SU-DHL-6 (cell line): ENCODE measurements at regions not wholly inside any gene's neighbourhood (a gene's known extent, or its start where the extent isn't known, plus 50 kb on each side); places are given as distances from the start of the nearest gene placed in this dataset.

Experiments used
- EZH2phosphoT487 ChIP-seq: fragments of 200-600 bp; sonication (generic), shearing (Covaris generic); conservative IDR thresholded peaks from 2 replicates; pipeline ENCODE4 v1.6.1; 2018; ENCODE audit warnings: mild to moderate bottlenecking, antibody characterized with exemption, low read length, moderate library complexity, mixed read lengths
- TF ChIP-seq, protein P1 (sequence below): fragments of 200-600 bp; sonication (generic); IDR thresholded peaks from one replicate; pipeline ENCODE4 v1.5.1; 2017; ENCODE audit warnings: antibody characterized with exemption, mild to moderate bottlenecking, low read length, moderate library complexity; ENCODE audit not compliant: insufficient read depth, poor library complexity, severe bottlenecking

DNA sequence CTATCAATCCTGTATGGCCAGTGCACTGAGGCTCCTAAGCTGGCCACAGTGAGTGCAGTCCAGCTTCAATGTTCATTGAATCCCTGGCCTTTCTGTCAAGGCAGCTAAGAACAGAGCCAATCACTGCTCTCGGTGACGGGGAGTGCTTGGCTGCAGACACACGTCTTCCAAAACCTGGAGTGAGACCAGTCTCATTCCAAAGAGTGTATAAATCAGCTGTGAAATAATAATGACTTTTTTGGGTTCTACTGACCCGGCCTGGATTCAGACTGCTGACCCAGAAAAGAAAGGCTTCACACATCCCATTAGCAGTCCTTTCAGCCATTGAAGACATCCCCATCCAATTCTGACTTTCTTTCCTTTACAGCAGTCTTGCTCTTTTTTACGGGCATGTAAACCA lies 665.5 kb downstream of the GBE1 start:
- TF ChIP-seq, protein P1, sequence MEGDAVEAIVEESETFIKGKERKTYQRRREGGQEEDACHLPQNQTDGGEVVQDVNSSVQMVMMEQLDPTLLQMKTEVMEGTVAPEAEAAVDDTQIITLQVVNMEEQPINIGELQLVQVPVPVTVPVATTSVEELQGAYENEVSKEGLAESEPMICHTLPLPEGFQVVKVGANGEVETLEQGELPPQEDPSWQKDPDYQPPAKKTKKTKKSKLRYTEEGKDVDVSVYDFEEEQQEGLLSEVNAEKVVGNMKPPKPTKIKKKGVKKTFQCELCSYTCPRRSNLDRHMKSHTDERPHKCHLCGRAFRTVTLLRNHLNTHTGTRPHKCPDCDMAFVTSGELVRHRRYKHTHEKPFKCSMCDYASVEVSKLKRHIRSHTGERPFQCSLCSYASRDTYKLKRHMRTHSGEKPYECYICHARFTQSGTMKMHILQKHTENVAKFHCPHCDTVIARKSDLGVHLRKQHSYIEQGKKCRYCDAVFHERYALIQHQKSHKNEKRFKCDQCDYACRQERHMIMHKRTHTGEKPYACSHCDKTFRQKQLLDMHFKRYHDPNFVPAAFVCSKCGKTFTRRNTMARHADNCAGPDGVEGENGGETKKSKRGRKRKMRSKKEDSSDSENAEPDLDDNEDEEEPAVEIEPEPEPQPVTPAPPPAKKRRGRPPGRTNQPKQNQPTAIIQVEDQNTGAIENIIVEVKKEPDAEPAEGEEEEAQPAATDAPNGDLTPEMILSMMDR, result no peak
- TF ChIP-seq EZH2phosphoT487, result no peak
